Mucosa of descending colon (tissue), 3 donors: ENCODE measurements at regions not wholly inside any gene's neighbourhood (a gene's known extent, or its start where the extent isn't known, plus 50 kb on each side); places are given as distances from the start of the nearest gene placed in this dataset.

Experiments
- ATAC-seq: fragments of 200-7000 bp; cut with Tn5 transposase; one replicate; pipeline ENCODE4 v1.9.1; 2020; ENCODE audit warnings: mild to moderate bottlenecking, moderate library complexity
- DNase-seq, 3 donors: peaks; one replicate each; pipeline ENCODE4 v3.0.0-alpha.2; 2020
- H3K36me3 ChIP-seq: fragments of 200-600 bp; one replicate; pipeline ENCODE4 v1.8.0; 2021; ENCODE audit warnings: low read depth, mild to moderate bottlenecking
- H3K4me1 ChIP-seq: fragments of 200-600 bp; one replicate; pipeline ENCODE4 v1.8.0; 2021; ENCODE audit warnings: low read depth, mild to moderate bottlenecking
- H3K4me3 ChIP-seq: fragments of 200-600 bp; one replicate; pipeline ENCODE4 v1.8.0; 2021; ENCODE audit warnings: mild to moderate bottlenecking
- H3K9me3 ChIP-seq: fragments of 200-600 bp; one replicate; pipeline ENCODE4 v1.8.0; 2021; ENCODE audit warnings: mild to moderate bottlenecking
- CTCF ChIP-seq: fragments of 200-600 bp; IDR thresholded peaks from one replicate; pipeline ENCODE4 v1.8.0; 2022; ENCODE audit warnings: antibody characterized with exemption, mild to moderate bottlenecking
- intact Hi-C, 2 donors: fragments of 100-400 bp; cut with DNase I in 1 of 2; cut with micrococcal nuclease in 1 of 2; formaldehyde crosslinking; loops; one replicate each; pipeline versions ENCODE4 v1.11.0 to v1.11.1; 2022; cut with DNase I, micrococcal nuclease
- donor health status: DM: no; HTN: no; CAD: no; lungs with moderate emphysema.
- donor health status: DM: no; HTN: no; CAD: no.
- donor health status: DM: no; HTN: yes; CAD: no.

DNA sequence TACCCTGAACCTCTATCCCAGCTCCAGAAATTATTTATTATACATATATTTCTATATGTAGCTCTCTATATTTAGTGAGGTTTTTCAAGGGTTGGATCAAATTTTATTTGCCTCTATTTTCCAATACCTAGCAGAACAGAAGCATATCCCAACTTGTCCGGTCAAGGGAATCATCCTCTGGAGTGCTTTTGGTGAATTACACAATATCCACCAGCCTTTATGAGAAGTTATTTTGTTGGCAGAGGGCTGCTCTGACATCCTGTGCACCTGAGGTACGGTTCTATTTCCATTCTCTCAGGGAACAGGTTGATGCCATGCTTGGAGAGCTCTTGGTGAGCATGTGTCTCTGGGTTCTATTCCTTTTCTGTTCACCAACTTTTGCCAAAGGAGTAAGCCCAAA lies 1056.4 kb downstream of the GALC start:
- H3K4me1 ChIP-seq = no peaks in the 10 kb centered on the region
- intact Hi-C loops = no loop called here
- no peak overlapping the region for H3K4me3 ChIP-seq
- no peak for TF ChIP-seq CTCF
- H3K9me3 ChIP-seq = peaks cover 7% of the 10 kb centered on the region
- DNase-seq (no peak), ATAC-seq (no peak)
- no peaks in the 10 kb centered on the region for H3K36me3 ChIP-seq

DNA sequence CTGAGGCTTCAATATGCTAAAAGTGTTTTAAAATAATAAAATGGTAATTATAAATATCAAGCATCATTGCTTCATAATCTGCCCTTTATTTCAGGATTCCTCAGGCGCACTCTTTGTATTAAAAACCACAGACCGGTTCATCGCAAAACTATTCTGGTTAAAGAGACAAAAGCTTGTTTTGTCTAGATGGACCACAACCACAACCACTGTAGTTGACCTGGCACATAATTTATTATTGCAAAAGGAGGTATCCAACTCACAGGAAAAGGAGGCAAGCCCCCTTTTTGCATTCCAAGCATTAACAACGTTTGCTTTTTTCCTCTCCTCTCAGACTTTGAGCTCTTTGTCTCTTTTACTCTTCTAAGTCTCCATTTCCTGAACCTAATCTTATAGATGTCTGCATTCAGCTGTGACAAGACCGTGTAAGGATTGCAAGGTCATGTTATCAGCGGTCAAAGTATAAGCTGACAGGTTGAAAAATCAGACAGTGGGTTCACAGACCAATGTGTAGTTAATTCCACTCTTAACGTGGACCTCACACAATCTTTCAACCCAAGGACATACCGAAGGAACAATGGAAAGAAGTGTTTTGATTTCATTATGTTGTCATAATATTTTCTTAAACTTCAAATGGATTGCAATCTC lies 1057.6 kb downstream of the GALC start:
- no peak for TF ChIP-seq CTCF
- DNase-seq (no peak), ATAC-seq (no peak)
- H3K36me3 ChIP-seq = no peaks in the 10 kb centered on the region
- intact Hi-C loops = no loop called here
- H3K4me1 ChIP-seq = no peaks in the 10 kb centered on the region
- peaks cover 7% of the 10 kb centered on the region for H3K9me3 ChIP-seq
- H3K4me3 ChIP-seq = no peak overlapping the region

GRCh38 chr14:86933958-86934595 lies 1058.9 kb downstream of the GALC start:
- Histone ChIP-seq H3K36me3 (no peaks in the 10 kb centered on the region), H3K4me1 (no peaks in the 10 kb centered on the region), H3K9me3 (peaks cover 7% of the 10 kb centered on the region), H3K4me3 (no peak overlapping the region)
- TF ChIP-seq CTCF = no peak
- DNase-seq = no peak
- ATAC-seq = no peak
- intact Hi-C loops = no loop called here

DNA sequence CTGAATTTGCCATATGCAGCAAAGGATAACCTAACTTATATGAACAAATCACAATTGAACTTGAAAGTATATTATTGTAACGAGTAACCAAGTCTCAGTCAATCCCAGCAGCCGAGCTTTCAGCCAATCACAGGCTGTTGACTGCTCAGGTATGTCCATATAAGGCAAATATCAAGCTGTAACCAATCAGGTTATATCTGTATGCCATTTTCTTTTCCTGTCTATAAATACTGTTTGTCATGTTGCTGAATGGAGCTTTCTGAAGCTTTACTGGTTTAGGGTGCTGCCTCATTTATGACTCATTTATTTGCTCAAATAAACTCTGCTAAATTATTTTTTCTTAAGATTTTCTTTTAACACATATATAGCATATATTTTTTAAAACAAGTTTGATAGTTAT lies 1059.5 kb downstream of the GALC start:
- Histone ChIP-seq H3K9me3 (peaks cover 7% of the 10 kb centered on the region), H3K36me3 (no peaks in the 10 kb centered on the region), H3K4me1 (no peaks in the 10 kb centered on the region), H3K4me3 (no peak overlapping the region)
- TF ChIP-seq CTCF = no peak
- DNase-seq (no peak), ATAC-seq (no peak)
- intact Hi-C loops = no loop called here

DNA sequence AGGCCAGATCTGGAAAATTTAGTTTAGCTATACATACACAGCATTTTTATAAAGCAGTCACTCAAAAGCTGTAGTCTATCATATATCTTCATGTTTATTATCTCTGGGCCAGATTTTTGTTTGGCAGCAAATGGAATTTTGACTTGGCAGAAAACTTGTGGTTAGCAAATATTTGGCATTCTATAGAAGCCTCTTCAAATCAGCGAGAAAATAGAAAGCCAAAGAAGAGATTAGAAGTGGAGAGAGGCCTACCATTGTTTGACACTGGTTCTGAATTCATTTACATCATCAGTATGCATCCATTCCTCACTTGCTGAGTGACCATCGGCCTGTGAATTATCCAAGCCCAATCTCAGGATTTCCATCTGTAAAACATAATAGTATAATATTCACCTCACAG lies 1077.6 kb downstream of the GALC start:
- ATAC-seq = no peak
- TF ChIP-seq CTCF = no peak
- intact Hi-C loops = no loop called here
- Histone ChIP-seq H3K4me1 (no peaks in the 10 kb centered on the region), H3K9me3 (no peaks in the 10 kb centered on the region), H3K36me3 (no peaks in the 10 kb centered on the region), H3K4me3 (no peak overlapping the region)
- DNase-seq = no peak
